COLO668 (cell line): ENCODE measurements at regions not wholly inside any gene's neighbourhood (a gene's known extent, or its start where the extent isn't known, plus 50 kb on each side); places are given as distances from the start of the nearest gene placed in this dataset.

ENCODE experiments used
- DNase-seq: peaks from one replicate; lab custom pipeline; 2025; ENCODE audit not compliant: unreplicated experiment; lab: John Stamatoyannopoulos, UW

- DNase-seq: peak; percentile 27
These were observed 87.9 kb upstream of the HMCN1 start for GRCh38 chr1:185646202-185646683.

GRCh38 chr1:185645686-185646085 is 88.5 kb upstream of the HMCN1 start:
- no peak for DNase-seq

DNA sequence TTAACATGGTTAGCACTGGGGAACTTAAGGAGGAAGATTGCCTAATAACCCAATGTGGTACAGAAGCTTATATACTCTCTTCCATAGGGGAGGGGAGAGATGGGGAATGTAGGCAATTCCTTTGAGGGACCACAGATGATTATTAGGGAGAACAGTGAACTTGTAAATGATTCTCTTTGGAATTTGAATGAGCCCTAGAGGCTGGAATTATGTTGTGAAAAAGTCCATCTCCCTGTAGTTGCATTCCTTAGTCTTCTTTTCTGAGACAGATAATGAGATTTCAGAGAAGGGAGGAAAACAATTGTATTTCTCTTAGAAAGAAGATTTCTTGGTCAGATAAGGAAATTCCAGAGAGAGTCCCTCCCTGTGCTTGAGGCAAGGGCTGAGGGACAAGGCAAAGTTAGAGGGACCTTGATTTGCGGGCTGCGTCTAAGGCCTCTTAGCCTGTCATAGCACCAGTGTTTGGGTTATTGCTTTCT is 89.0 kb upstream of the HMCN1 start:
- DNase-seq: no peak

GRCh38 chr1:185644531-185644930 is 89.7 kb upstream of the HMCN1 start:
- DNase-seq: no peak

DNA sequence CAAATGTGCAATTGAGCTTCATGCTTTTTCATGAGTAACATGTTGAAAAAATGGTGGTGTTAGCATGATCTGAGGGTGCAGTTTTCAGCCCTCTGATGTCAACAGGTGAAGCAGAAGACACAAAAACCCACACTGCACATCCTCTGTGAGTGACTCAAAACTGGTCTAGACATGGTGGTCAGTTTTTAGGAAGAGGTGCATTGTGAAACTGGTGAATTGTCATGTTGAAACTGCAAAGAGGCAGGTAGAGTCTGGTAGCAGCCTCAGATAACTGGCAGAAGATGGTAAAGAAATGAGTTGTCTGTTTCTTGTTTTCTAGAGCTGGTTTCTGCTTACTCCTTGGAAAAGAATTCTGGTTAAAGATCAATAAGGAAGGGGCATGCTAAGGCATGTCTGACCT is 97.3 kb upstream of the HMCN1 start:
- no peak for DNase-seq

- no peak for DNase-seq
These were observed 99.5 kb upstream of the HMCN1 start for GRCh38 chr1:185634704-185635103.

DNA sequence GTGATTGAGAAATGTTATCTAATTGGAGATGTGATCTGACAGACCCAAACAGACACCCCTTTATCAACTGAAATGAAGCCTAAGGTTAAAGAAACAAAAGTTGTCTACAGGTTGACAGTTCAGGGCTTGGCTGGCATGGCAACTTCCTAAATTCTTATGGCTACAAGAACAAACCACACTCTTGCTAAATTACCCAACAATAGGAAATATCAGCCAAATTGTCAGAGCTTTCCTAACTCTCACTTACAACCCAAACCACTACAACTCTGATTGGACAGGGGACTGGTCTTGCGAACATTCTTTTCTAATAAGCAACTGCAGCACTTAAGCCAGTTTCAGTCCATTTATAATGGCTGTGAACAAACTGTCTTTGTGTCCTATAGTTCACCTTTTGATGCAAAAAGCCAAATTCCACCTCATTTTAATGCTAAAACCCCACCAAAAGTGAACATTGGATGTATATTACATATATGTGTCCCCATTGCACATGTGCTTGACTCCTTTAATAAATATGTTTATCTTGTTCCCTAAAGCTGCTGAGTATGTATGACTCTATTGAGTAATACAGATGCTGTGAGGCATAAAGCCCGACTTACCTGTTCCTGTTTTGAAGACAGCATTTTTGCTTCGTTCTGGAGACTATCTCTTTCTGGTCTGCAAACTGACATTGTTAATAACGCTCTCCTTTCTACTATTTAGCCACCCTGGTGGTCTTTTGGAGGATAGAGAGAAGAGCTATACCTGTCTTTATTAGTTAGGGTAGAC is 101.3 kb upstream of the HMCN1 start:
- no peak for DNase-seq

- no peak for DNase-seq
These were observed 102.3 kb upstream of the HMCN1 start for GRCh38 chr1:185631843-185632242.

DNA sequence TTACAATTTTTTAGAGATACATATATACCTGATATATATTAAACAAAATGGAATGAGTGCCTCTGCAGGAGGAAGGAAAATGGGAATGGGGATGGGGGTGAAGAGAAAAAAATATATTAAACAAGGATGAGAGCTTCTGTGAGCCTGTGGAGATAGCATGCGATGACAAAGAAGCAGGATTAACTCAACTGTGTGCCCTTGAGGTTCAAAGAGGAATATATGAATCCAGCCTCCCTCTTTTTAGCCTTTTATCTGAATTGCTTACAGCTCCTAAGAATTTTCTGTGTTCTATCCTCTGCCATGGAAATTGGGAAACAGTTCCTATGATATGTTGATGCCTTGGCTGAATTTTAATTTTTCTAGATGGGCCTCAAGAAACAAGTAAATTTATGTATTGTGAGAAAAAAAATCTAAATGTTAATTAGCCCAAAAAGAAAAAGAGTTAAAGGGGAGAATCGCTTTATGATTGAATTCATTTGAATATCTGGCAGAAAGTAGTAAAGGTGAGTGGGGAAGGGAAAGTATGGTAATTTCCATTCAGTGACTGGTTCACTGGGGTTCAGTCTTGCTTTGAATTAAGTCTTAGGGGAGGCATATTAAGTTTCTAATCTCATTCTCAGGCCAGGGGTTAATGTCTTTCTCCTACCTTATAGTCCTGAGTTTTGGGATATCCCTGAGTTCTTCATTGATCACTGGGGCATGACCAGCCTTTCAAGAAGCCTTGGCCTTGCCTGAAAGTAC is 106.3 kb upstream of the HMCN1 start:
- DNase-seq: no peak

DNA sequence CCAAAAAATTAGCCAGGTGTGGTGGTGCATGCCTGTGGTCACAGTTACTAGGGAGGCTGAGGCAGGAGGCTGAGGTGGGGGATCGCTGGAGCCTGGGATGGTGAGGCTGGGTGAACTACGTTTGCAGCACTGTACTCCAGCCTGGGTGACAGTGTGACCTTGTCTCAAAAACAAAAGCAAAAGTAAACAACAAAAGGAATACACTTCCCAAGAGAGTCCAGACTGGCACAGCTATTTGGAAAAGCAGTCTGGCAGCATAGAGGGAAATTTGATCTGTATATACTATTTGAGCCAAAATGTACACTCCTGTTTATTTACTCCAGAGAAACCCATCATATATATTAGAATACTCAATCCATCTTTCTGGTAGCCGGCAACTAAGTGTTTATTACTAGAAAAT is 107.0 kb upstream of the HMCN1 start:
- no peak for DNase-seq

DNA sequence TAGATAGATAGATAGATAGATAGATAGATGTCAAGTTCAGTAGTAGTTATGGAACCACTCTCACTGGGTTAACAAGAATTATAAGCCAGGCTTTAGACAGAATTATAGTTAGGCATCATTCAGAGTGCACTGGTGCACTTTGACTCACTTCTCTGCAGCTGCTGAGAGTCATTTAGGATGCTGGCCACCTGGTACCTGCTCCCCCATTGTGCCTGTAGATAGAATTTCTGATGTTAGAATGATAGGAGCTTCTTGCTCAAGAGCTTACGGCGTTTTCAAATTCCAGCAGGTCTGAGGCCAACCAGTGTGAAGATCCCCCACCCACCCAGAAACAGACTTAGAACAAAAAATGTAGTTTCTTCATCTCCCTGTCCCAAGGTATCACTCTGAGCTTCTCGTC is 107.8 kb upstream of the HMCN1 start:
- DNase-seq: no peak

DNA sequence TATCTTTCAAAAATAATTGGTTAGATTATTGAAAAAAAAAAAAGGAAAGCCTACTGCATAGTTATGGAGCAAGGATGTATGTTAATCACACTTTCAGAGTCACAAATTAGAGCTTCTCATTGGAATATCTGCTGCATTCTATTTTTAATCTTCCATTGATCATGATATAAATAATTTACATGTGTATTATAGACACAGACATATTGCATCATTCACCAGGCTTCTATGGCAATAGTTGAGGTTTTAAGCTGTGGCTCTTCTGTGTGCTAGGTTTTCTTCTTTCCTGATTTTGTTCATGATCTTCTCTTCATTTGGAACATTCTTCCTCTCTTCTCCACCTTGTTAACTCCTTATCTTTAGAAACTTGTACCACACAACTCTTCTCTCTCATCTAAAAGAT is 123.2 kb upstream of the HMCN1 start:
- no peak for DNase-seq

GRCh38 chr1:185608177-185608576 is 126.0 kb upstream of the HMCN1 start:
- DNase-seq: no peak

DNA sequence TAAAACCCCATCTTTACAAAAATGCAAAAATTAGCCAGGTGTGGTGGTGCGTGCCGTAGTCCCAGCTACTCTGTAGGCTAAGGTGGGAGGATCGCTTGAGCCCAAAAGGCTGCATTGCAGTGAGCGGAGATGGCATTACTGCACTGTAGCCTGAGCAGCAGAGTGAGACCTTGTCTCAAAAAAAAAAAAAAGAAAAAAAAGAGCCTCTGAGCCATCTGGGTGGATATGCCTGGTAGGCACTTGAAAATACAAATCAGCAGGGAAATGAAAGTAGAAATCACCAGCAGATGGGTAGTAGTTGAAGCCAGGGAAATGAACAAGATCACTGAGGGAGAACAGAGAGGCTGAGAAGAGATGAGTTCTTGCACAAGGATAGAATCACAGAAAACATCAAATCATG is 131.0 kb upstream of the HMCN1 start:
- DNase-seq: no peak

- no peak for DNase-seq
These were observed 133.0 kb upstream of the HMCN1 start for GRCh38 chr1:185601189-185601588.

GRCh38 chr1:185600641-185601040 is 133.6 kb upstream of the HMCN1 start:
- no peak for DNase-seq

GRCh38 chr1:185598332-185598731 is 135.9 kb upstream of the HMCN1 start:
- DNase-seq: no peak

GRCh38 chr1:185595835-185596667 is 138.1 kb upstream of the HMCN1 start:
- peak; percentile 58 for DNase-seq

- no peak for DNase-seq
These were observed 139.3 kb upstream of the HMCN1 start for GRCh38 chr1:185594786-185595410.

DNA sequence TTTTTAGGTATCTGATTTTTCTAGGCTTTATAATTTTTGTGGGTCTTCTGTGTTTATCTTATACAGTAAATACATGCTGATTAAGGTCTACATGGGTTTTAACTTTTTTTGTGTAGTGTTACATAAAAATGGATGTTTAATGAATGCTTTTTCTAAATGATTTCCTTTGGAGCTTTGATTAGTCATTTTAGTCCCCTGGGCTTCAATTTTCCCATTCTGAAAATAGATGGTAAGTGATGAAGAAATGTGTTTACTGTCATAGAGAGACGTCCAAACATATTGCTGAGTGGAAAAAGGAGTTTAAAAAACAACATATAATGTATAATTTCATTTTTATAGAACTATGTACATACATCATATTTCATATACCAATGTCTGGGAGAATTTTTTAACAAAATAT is 140.9 kb upstream of the HMCN1 start:
- no peak for DNase-seq

GRCh38 chr1:185585770-185586169 is 148.4 kb upstream of the HMCN1 start:
- peak; percentile 48 for DNase-seq
